WI38 (cell line): ENCODE measurements at regions not wholly inside any gene's neighbourhood (a gene's known extent, or its start where the extent isn't known, plus 50 kb on each side); places are given as distances from the start of the nearest gene placed in this dataset.

Experiments
- H3K4me3 ChIP-seq: 2 replicates; pipeline ENCODE4 v1.5.1; 2011; ENCODE audit warnings: low read depth, mild to moderate bottlenecking, control low read depth, low read length
- TF ChIP-seq, protein P1 (sequence below): IDR thresholded peaks from 2 replicates; pipeline ENCODE4 v1.5.1; 2012; ENCODE audit warnings: low read depth, mild to moderate bottlenecking, control low read depth, low read length

- TF ChIP-seq, protein P1, sequence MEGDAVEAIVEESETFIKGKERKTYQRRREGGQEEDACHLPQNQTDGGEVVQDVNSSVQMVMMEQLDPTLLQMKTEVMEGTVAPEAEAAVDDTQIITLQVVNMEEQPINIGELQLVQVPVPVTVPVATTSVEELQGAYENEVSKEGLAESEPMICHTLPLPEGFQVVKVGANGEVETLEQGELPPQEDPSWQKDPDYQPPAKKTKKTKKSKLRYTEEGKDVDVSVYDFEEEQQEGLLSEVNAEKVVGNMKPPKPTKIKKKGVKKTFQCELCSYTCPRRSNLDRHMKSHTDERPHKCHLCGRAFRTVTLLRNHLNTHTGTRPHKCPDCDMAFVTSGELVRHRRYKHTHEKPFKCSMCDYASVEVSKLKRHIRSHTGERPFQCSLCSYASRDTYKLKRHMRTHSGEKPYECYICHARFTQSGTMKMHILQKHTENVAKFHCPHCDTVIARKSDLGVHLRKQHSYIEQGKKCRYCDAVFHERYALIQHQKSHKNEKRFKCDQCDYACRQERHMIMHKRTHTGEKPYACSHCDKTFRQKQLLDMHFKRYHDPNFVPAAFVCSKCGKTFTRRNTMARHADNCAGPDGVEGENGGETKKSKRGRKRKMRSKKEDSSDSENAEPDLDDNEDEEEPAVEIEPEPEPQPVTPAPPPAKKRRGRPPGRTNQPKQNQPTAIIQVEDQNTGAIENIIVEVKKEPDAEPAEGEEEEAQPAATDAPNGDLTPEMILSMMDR = no peak
- H3K4me3 ChIP-seq = no peak overlapping the region
These were observed 1182.9 kb upstream of the CRIM1 start for GRCh38 chr2:35172687-35173086.

DNA sequence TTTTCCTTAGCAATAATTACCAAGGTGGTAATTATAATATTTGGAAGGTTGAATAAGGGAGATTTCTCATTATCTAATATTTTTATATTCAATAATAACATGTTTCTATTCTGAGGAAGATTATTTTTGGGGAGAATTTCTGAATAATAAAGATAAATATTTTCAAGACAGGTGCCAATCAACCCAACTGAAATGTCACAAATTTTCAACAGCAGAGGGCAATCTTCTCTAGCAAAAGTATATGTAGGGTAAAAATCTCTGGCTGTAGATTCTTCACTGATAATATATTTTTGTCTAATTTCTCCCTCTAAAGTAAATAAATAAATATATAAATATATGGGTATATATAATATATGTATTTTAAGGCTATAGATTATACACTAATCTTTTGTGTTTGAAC lies 1187.2 kb upstream of the CRIM1 start:
- no peak overlapping the region for H3K4me3 ChIP-seq
- TF ChIP-seq, protein P1 = no peak

GRCh38 chr2:35163948-35164347 lies 1191.6 kb upstream of the CRIM1 start:
- TF ChIP-seq, protein P1 = no peak
- H3K4me3 ChIP-seq = no peak overlapping the region

GRCh38 chr2:35160871-35161270 lies 1194.7 kb upstream of the CRIM1 start:
- H3K4me3 ChIP-seq = no peak overlapping the region
- TF ChIP-seq, protein P1 = no peak

GRCh38 chr2:35125871-35126270 lies 1229.7 kb upstream of the CRIM1 start:
- TF ChIP-seq, protein P1 = no peak

DNA sequence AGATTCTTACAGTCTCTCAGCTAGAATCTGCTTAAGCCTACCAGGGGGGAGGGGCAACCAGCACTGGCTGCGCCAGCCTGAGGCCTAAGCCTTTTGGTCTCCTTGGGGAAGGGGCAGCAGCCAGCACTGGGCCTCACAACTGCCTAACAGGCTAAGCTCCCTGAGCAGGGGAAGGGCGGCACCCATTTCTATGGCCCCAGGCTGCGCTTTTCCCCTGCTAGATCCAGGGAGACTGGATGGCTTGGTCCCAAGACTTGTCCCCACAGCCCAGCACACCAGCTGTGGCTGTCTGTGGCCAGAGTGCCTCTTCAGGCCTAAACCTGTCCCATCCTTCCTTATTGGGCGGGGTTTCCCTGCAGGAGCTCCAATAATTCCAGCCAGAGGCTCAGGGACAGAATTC lies 1230.3 kb upstream of the CRIM1 start:
- TF ChIP-seq, protein P1 = no peak
- H3K4me3 ChIP-seq = no peak overlapping the region

More at GRCh38 chr2:35125871-35126270, 1229.7 kb upstream of the CRIM1 start:
- no peak overlapping the region for H3K4me3 ChIP-seq

DNA sequence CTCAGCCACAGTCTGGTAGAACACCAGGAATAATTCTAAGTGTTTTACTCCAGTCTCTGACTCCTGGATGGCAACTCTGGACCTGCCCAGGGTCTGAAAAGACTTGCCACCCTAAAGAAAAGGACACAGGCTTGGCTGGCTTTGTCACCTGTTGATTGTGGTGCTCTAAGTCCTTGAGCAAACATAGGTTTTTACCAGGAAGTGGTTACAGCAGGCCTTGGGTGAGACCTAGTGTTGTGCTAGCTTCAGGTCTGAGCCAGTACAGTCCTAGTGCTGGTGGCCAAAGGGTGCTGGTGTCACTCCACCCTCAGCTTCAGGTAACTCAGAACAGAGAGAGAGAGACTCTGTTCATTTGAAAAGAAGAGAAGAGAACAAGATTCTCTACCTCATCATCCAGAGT lies 1239.4 kb upstream of the CRIM1 start:
- TF ChIP-seq, protein P1 = no peak
- no peak overlapping the region for H3K4me3 ChIP-seq
